A549 (cell line): ENCODE measurements at regions not wholly inside any gene's neighbourhood (a gene's known extent, or its start where the extent isn't known, plus 50 kb on each side); places are given as distances from the start of the nearest gene placed in this dataset.

ENCODE experiments used
- ATAC-seq, 2 experiments: fragments of 200-7000 bp in 1 of 2; fragments of >200 bp in 1 of 2; cut with Nextera tagmentation in 1 of 2; cut with Tn5 transposase in 1 of 2; 3 replicates each; pipeline versions ENCODE4 v1.8.0 to v1.9.1; 2018 to 2020; ENCODE audit warnings: mild to moderate bottlenecking in 1 of 2, moderate library complexity in 1 of 2
- CTCF ChIA-PET: fragments of 300-600 bp; sonication (Branson Sonifier 250); formaldehyde crosslinking; extraction: SDS; loops from one replicate; lab custom pipeline; 2021; ENCODE audit warnings: antibody characterized with exemption, inconsistent platforms; lab: Yijun Ruan, JAX
- POLR2A ChIA-PET: fragments of 350-600 bp; formaldehyde crosslinking; extraction: SDS; loops from one replicate; lab custom pipeline; 2021; ENCODE audit warnings: antibody characterized with exemption, inconsistent platforms; lab: Yijun Ruan, JAX
- DNase-seq, 2 experiments: peaks; one replicate each; pipeline versions ENCODE4 v3.0.0 to v3.0.0-alpha.2; 2011 to 2016; ENCODE audit warnings: low read depth in 1 of 2, low spot score in 1 of 2
- FAIRE-seq: peaks from 2 replicates; lab custom pipeline; 2011; peaks lifted over from hg19 to GRCh38; lab: Jason Lieb, UNC
- H3K27ac ChIP-seq, 2 experiments: fragments of >200 bp; sonication (Bioruptor Twin); formaldehyde crosslinking; 3 replicates each; pipeline ENCODE4 v1.5.1; 2016 to 2017
- H3K4me1 ChIP-seq: fragments of >200 bp; sonication (Bioruptor Twin); formaldehyde crosslinking; 3 replicates; pipeline ENCODE4 v1.6.1; 2016
- H3K4me2 ChIP-seq: fragments of >200 bp; sonication (Bioruptor Twin); formaldehyde crosslinking; 3 replicates; pipeline ENCODE4 v1.6.1; 2016
- H3K4me3 ChIP-seq: fragments of >200 bp; sonication (Bioruptor Twin); formaldehyde crosslinking; 3 replicates; pipeline ENCODE4 v1.5.1; 2016
- H3K9me3 ChIP-seq: fragments of >200 bp; sonication (Bioruptor Twin); formaldehyde crosslinking; 3 replicates; pipeline ENCODE4 v1.6.1; 2016
- CHD2 ChIP-seq: fragments of 150-350 bp; IDR thresholded peaks from 2 replicates; pipeline ENCODE4 v1.6.1; 2014; ENCODE audit warnings: low read length; ENCODE audit not compliant: partially characterized antibody
- EHMT2 ChIP-seq: fragments of 200-600 bp; sonication (generic); IDR thresholded peaks from 2 replicates; pipeline ENCODE4 v1.6.1; 2016; ENCODE audit warnings: antibody characterized with exemption, low read depth, mild to moderate bottlenecking, moderate library complexity
- FOSL2 ChIP-seq, 2 experiments: fragments of 450-650 bp in 1 of 2; fragments of >200 bp in 1 of 2; sonication (Bioruptor Twin) in 1 of 2; formaldehyde crosslinking; IDR thresholded peaks; 2 replicates each; pipeline versions ENCODE4 v1.5.0 to v1.6.1; 2016 to 2020; ENCODE audit warnings: mild to moderate bottlenecking in 1 of 2, moderate library complexity in 1 of 2
- FOXS1 ChIP-seq: fragments of 250-450 bp; sonication (Bioruptor Pico); IDR thresholded peaks from 2 replicates; pipeline ENCODE4 v1.5.0; 2020; ENCODE audit warnings: mild to moderate bottlenecking, moderate library complexity
- HOXA7 ChIP-seq: fragments of 250-450 bp; sonication (Bioruptor Pico); IDR thresholded peaks from 2 replicates; pipeline ENCODE4 v1.5.0; 2020; ENCODE audit warnings: mild to moderate bottlenecking, moderate library complexity
- HOXB13 ChIP-seq: fragments of 250-450 bp; sonication (Bioruptor Pico); IDR thresholded peaks from 2 replicates; pipeline ENCODE4 v1.5.0; 2020; ENCODE audit warnings: low read depth, mild to moderate bottlenecking, moderate library complexity
- HOXB5 ChIP-seq: fragments of 250-450 bp; sonication (Bioruptor Pico); IDR thresholded peaks from 2 replicates; pipeline ENCODE4 v1.5.0; 2020; ENCODE audit warnings: mild to moderate bottlenecking, moderate library complexity
- JUN ChIP-seq, 2 experiments: fragments of >200 bp; sonication (Bioruptor Twin); formaldehyde crosslinking; IDR thresholded peaks; 2 replicates in 1 of 2; 3 replicates in 1 of 2; pipeline ENCODE4 v1.6.1; 2016 to 2017
- KDM1A ChIP-seq: fragments of 200-600 bp; sonication (generic); IDR thresholded peaks from 2 replicates; pipeline ENCODE4 v1.6.1; 2016; ENCODE audit warnings: low read depth, mild to moderate bottlenecking
- MAFK ChIP-seq: fragments of 450-650 bp; IDR thresholded peaks from 2 replicates; pipeline ENCODE4 v1.6.1; 2014; ENCODE audit not compliant: partially characterized antibody
- MAZ ChIP-seq: fragments of 150-350 bp; IDR thresholded peaks from 2 replicates; pipeline ENCODE4 v1.6.1; 2014; ENCODE audit warnings: antibody characterized with exemption, low read depth, low read length, borderline replicate concordance
- NPAS2 ChIP-seq: fragments of 250-450 bp; sonication (Bioruptor Pico); IDR thresholded peaks from 2 replicates; pipeline ENCODE4 v1.8.0; 2022; ENCODE audit warnings: mild to moderate bottlenecking, moderate library complexity, borderline replicate concordance
- RCOR1 ChIP-seq: fragments of 150-350 bp; IDR thresholded peaks from 2 replicates; pipeline ENCODE4 v1.6.1; 2014; ENCODE audit warnings: antibody characterized with exemption, low read length, low read depth
- SMC3 ChIP-seq: fragments of >200 bp; sonication (Bioruptor Twin); formaldehyde crosslinking; IDR thresholded peaks from 3 replicates; pipeline ENCODE4 v1.6.1; 2018; ENCODE audit warnings: inconsistent platforms
- TFCP2L1 ChIP-seq: fragments of 250-450 bp; sonication (Bioruptor Pico); IDR thresholded peaks from 2 replicates; pipeline ENCODE4 v1.5.0; 2021; ENCODE audit warnings: mild to moderate bottlenecking
- TP53 ChIP-seq: fragments of 250-450 bp; sonication (Bioruptor Pico); IDR thresholded peaks from 2 replicates; pipeline ENCODE4 v1.5.0; 2021; ENCODE audit warnings: mild to moderate bottlenecking, moderate library complexity
- ZNF302 ChIP-seq: fragments of 250-450 bp; sonication (Bioruptor Pico); IDR thresholded peaks from 2 replicates; pipeline ENCODE4 v1.9.0; 2021; ENCODE audit warnings: inconsistent platforms, mild to moderate bottlenecking, moderate library complexity
- WGBS: methylation state at CpG from one replicate; pipeline ENCODE4 v1.1.6; 2017; ENCODE audit errors: missing lambda C conversion rate; 5-methylcytosine and 5-hydroxymethylcytosine counted together
- TF ChIP-seq, protein P1 (sequence below): fragments of 150-350 bp; IDR thresholded peaks from 2 replicates; pipeline ENCODE4 v1.6.1; 2014; ENCODE audit warnings: low read depth, mild to moderate bottlenecking, low read length
- TF ChIP-seq, protein P2 (sequence below): IDR thresholded peaks from 2 replicates; pipeline ENCODE4 v1.6.1; 2012
- TF ChIP-seq, protein P3 (sequence below): IDR thresholded peaks from 2 replicates; pipeline ENCODE4 v1.6.1; 2012; ENCODE audit warnings: low read depth, borderline replicate concordance
- TF ChIP-seq, protein P4 (sequence below): fragments of >200 bp; sonication (Bioruptor Twin); formaldehyde crosslinking; IDR thresholded peaks from 3 replicates; pipeline ENCODE4 v1.5.1; 2016
- TF ChIP-seq, protein P5 (sequence below): fragments of 200-600 bp; sonication (generic); IDR thresholded peaks from 2 replicates; pipeline ENCODE4 v1.6.1; 2016; ENCODE audit warnings: antibody characterized with exemption, mild to moderate bottlenecking, moderate library complexity

DNA sequence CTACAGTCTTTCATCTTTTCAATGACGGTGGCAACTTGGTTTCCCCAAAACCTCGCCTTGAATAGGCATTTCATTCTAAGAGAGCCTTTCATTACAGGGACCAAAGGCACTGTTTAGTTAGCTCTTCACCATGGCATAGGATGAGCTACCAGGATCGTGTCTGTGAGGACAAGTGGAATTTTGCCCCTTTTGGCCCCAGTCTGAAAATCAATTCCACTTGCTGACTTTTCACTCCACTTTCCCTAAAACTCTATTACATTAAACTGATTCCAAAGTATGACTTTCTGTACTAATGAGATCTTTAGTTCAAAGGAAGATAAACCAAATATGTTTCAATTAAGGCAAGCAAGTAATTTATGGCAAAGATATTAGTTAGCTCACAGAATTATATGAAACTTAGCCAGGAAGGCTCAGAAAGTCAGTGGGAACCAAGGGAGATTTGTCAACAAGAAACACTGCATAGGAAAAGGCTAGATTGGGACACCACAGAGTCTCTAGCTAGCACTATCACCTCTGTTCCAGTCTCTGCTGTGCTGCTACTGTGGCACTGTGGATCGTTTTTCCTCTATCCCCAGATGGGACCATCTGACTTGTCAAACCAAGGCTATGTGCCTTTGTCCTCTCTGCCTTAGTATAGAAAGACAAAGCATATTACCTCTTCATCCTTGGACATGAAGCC, 145.6 kb downstream of the SLC7A11 start:
- H3K4me2 ChIP-seq, result no peak overlapping the region
- no peak for DNase-seq
- CTCF ChIA-PET, result interaction anchor here (0.6 kb wide), 1 partner anchor 60 kb away, joined by 3 read pairs; no protein-coding TSS in a partner anchor
- H3K9me3 ChIP-seq, result no peaks in the 10 kb centered on the region
- POLR2A ChIA-PET, result no interaction called here
- no peak for FAIRE-seq
- WGBS, result 56% methylated on average over 4 of the region's 4 CpGs
- no peaks in the 10 kb centered on the region for H3K4me1 ChIP-seq
- no peak for ATAC-seq
- no peak overlapping the region for H3K4me3 ChIP-seq
- no peak for TF ChIP-seq SMC3
- TF ChIP-seq, protein P1, sequence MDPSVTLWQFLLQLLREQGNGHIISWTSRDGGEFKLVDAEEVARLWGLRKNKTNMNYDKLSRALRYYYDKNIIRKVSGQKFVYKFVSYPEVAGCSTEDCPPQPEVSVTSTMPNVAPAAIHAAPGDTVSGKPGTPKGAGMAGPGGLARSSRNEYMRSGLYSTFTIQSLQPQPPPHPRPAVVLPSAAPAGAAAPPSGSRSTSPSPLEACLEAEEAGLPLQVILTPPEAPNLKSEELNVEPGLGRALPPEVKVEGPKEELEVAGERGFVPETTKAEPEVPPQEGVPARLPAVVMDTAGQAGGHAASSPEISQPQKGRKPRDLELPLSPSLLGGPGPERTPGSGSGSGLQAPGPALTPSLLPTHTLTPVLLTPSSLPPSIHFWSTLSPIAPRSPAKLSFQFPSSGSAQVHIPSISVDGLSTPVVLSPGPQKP, result no peak
- no peak for TF ChIP-seq FOXS1 (CRISPR knock-in tag)
- TF ChIP-seq CHD2, result no peak
- TF ChIP-seq TP53 (CRISPR knock-in tag), result no peak
- TF ChIP-seq HOXA7 (CRISPR knock-in tag), result no peak
- TF ChIP-seq MAZ, result no peak
- TF ChIP-seq HOXB5 (CRISPR knock-in tag), result no peak
- TF ChIP-seq MAFK, result no peak
- H3K27ac ChIP-seq, result no peak overlapping the region

DNA sequence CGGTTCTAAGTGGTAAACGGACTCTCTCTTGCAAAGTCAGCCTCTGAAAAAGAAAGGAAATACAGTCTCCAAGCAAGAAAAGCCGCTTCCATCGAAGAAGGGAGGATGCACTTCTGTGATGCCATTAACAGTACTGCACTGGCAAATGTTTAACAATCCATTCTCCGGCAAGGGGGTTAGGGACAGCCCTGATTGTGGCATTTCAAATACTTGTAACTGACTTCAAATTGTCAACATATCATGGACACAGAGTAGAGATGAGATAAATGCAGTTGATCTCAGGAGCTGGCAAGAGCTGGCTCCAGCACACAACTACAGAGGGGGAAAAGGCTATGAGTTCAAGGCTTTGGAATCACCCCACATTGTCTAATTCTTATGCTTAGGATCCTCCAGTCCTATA, 146.8 kb downstream of the SLC7A11 start:
- no peak for FAIRE-seq
- no peak for DNase-seq
- ATAC-seq, result no peak
- no peak overlapping the region for H3K27ac ChIP-seq
- WGBS, result 73% methylated on average over 5 of the region's 5 CpGs
- no peaks in the 10 kb centered on the region for H3K4me1 ChIP-seq
- TF ChIP-seq, protein P2, sequence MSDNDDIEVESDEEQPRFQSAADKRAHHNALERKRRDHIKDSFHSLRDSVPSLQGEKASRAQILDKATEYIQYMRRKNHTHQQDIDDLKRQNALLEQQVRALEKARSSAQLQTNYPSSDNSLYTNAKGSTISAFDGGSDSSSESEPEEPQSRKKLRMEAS, result no peak
- TF ChIP-seq HOXB5 (CRISPR knock-in tag) (no peak), TFCP2L1 (CRISPR knock-in tag) (no peak), NPAS2 (CRISPR knock-in tag) (no peak), EHMT2 (no peak), CHD2 (no peak), HOXA7 (CRISPR knock-in tag) (no peak), HOXB13 (CRISPR knock-in tag) (no peak), MAFK (no peak), KDM1A (no peak), RCOR1 (no peak), JUN (IDR thresholded peaks at IDR 0.05) (no peak), ZNF302 (no peak), FOSL2 (IDR thresholded peaks at IDR 0.05) (no peak), FOSL2 (CRISPR knock-in tag; IDR thresholded peaks at IDR 0.05) (no peak)
- TF ChIP-seq, protein P3, sequence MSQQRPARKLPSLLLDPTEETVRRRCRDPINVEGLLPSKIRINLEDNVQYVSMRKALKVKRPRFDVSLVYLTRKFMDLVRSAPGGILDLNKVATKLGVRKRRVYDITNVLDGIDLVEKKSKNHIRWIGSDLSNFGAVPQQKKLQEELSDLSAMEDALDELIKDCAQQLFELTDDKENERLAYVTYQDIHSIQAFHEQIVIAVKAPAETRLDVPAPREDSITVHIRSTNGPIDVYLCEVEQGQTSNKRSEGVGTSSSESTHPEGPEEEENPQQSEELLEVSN, result no peak
- TF ChIP-seq, protein P4, sequence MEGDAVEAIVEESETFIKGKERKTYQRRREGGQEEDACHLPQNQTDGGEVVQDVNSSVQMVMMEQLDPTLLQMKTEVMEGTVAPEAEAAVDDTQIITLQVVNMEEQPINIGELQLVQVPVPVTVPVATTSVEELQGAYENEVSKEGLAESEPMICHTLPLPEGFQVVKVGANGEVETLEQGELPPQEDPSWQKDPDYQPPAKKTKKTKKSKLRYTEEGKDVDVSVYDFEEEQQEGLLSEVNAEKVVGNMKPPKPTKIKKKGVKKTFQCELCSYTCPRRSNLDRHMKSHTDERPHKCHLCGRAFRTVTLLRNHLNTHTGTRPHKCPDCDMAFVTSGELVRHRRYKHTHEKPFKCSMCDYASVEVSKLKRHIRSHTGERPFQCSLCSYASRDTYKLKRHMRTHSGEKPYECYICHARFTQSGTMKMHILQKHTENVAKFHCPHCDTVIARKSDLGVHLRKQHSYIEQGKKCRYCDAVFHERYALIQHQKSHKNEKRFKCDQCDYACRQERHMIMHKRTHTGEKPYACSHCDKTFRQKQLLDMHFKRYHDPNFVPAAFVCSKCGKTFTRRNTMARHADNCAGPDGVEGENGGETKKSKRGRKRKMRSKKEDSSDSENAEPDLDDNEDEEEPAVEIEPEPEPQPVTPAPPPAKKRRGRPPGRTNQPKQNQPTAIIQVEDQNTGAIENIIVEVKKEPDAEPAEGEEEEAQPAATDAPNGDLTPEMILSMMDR, result no peak
- TF ChIP-seq, protein P5, sequence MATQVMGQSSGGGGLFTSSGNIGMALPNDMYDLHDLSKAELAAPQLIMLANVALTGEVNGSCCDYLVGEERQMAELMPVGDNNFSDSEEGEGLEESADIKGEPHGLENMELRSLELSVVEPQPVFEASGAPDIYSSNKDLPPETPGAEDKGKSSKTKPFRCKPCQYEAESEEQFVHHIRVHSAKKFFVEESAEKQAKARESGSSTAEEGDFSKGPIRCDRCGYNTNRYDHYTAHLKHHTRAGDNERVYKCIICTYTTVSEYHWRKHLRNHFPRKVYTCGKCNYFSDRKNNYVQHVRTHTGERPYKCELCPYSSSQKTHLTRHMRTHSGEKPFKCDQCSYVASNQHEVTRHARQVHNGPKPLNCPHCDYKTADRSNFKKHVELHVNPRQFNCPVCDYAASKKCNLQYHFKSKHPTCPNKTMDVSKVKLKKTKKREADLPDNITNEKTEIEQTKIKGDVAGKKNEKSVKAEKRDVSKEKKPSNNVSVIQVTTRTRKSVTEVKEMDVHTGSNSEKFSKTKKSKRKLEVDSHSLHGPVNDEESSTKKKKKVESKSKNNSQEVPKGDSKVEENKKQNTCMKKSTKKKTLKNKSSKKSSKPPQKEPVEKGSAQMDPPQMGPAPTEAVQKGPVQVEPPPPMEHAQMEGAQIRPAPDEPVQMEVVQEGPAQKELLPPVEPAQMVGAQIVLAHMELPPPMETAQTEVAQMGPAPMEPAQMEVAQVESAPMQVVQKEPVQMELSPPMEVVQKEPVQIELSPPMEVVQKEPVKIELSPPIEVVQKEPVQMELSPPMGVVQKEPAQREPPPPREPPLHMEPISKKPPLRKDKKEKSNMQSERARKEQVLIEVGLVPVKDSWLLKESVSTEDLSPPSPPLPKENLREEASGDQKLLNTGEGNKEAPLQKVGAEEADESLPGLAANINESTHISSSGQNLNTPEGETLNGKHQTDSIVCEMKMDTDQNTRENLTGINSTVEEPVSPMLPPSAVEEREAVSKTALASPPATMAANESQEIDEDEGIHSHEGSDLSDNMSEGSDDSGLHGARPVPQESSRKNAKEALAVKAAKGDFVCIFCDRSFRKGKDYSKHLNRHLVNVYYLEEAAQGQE, result no peak
- no peak overlapping the region for H3K4me2 ChIP-seq
- POLR2A ChIA-PET, result no interaction called here
- H3K9me3 ChIP-seq, result no peaks in the 10 kb centered on the region
- H3K4me3 ChIP-seq, result no peak overlapping the region
- CTCF ChIA-PET, result interaction anchor here (0.8 to 1.9 kb wide), 3 partner anchors 9 to 860 kb away, joined by 3 to 4 read pairs (median 3); no protein-coding TSS in a partner anchor
